ENCODE measurements at regions not wholly inside any gene's neighbourhood (a gene's known extent, or its start where the extent isn't known, plus 50 kb on each side); places are given as distances from the start of the nearest gene placed in this dataset.

GRCh38 chr12:114904254-114905003 is 220.5 kb upstream of the TBX3 start:
- no peak for TF ChIP-seq POLR2A (IDR thresholded peaks at IDR 0.05; ENCODE audit: low read length)
- no peak for TF ChIP-seq GATA1 (IDR thresholded peaks at IDR 0.05; ENCODE audit: low read depth, low read length)
- no peak for DNase-seq

- DNase-seq: no peak
- TF ChIP-seq POLR2A (IDR thresholded peaks at IDR 0.05; ENCODE audit: low read length) (no peak), GATA1 (IDR thresholded peaks at IDR 0.05; ENCODE audit: low read depth, low read length) (no peak)
These were observed 219.2 kb upstream of the TBX3 start for GRCh38 chr12:114903083-114903691.

GRCh38 chr12:114902665-114903064 is 218.7 kb upstream of the TBX3 start:
- no peak for DNase-seq
- TF ChIP-seq GATA1 (IDR thresholded peaks at IDR 0.05; ENCODE audit: low read depth, low read length) (no peak), POLR2A (IDR thresholded peaks at IDR 0.05; ENCODE audit: low read length) (no peak)

- no peak for DNase-seq
- TF ChIP-seq GATA1 (IDR thresholded peaks at IDR 0.05; ENCODE audit: low read depth, low read length): no peak
- no peak for TF ChIP-seq POLR2A (IDR thresholded peaks at IDR 0.05; ENCODE audit: low read length)
These were observed 217.3 kb upstream of the TBX3 start for GRCh38 chr12:114901316-114901715.

DNA sequence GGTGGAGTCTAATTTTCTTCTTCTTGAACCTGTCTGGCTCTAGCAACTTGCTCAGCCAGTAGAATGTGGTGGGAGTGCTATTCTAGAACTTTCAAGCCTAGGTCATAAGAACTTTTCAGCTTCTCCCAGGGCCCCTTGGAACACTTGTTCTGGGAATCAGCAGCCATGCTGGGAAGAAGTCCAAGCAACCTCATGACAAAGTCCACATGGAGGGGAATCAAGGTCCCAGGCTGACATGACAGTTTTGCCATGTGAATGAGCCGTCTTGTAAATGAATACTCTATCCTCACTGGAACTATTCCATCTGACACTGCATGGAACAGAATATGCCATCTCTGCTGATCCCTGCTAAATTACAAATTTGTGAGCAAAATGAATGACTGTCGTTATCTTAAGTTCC is 214.2 kb upstream of the TBX3 start:
- TF ChIP-seq POLR2A (IDR thresholded peaks at IDR 0.05; ENCODE audit: low read length) (no peak), GATA1 (IDR thresholded peaks at IDR 0.05; ENCODE audit: low read depth, low read length) (no peak)
- no peak for DNase-seq

DNA sequence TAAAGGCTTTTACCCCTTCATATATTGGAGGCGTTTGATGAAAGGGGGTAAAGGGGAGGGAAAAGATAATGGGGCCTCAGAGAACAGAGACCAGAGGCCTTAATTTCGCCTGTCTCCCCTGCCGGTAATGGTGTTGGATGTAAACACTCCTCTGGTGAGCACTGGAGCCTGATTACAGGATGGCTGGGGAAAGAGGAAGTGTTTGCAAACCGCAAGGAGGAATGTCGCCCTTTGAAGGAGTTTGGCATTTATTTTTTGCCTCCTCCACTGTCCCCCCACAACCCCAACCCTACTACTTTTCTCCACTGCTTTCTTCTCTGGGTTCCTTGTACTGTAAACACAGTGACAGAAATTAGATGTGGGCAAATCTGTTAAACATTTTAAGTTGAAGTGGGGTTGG is 211.9 kb upstream of the TBX3 start:
- DNase-seq: no peak
- TF ChIP-seq POLR2A (IDR thresholded peaks at IDR 0.05; ENCODE audit: low read length): no peak
- no peak for TF ChIP-seq GATA1 (IDR thresholded peaks at IDR 0.05; ENCODE audit: low read depth, low read length)

- no peak for DNase-seq
- TF ChIP-seq POLR2A (IDR thresholded peaks at IDR 0.05; ENCODE audit: low read length): no peak
- TF ChIP-seq GATA1 (IDR thresholded peaks at IDR 0.05; ENCODE audit: low read depth, low read length): no peak
These were observed 211.1 kb upstream of the TBX3 start for GRCh38 chr12:114895081-114895480.

- DNase-seq: no peak
- TF ChIP-seq GATA1 (IDR thresholded peaks at IDR 0.05; ENCODE audit: low read depth, low read length) (no peak), POLR2A (IDR thresholded peaks at IDR 0.05; ENCODE audit: low read length) (no peak)
These were observed 210.1 kb upstream of the TBX3 start for GRCh38 chr12:114894076-114894475.

GRCh38 chr12:114888928-114889584 is 205.1 kb upstream of the TBX3 start:
- no peak for TF ChIP-seq GATA1 (IDR thresholded peaks at IDR 0.05; ENCODE audit: low read depth, low read length)
- no peak for TF ChIP-seq POLR2A (IDR thresholded peaks at IDR 0.05; ENCODE audit: low read length)
- DNase-seq: no peak

- TF ChIP-seq POLR2A (IDR thresholded peaks at IDR 0.05; ENCODE audit: low read length) (no peak), GATA1 (IDR thresholded peaks at IDR 0.05; ENCODE audit: low read depth, low read length) (no peak)
- DNase-seq: no peak
These were observed 204.5 kb upstream of the TBX3 start for GRCh38 chr12:114888448-114888847.

DNA sequence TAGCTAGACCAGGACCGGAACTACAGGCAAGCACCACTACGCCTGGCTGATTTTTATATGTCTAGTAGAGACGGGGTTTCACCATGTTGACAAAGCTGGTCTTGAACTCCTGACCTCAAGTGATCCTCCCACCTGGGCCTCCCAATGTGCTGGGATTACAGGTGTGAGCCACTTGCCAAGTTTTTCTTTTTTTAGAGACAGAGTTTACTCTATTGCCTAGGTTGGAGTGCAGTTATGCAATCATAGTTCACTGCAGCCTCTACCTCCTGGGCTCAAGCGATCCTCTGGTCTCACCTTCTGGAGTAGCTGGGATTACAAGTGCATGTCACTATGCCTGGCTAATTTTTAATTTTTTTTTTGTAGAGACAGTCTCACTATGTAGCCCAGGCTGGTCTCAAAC is 201.5 kb upstream of the TBX3 start:
- no peak for DNase-seq
- no peak for TF ChIP-seq POLR2A (IDR thresholded peaks at IDR 0.05; ENCODE audit: low read length)
- no peak for TF ChIP-seq GATA1 (IDR thresholded peaks at IDR 0.05; ENCODE audit: low read depth, low read length)

GRCh38 chr12:114884575-114884974 is 200.6 kb upstream of the TBX3 start:
- DNase-seq: no peak
- TF ChIP-seq POLR2A (IDR thresholded peaks at IDR 0.05; ENCODE audit: low read length) (no peak), GATA1 (IDR thresholded peaks at IDR 0.05; ENCODE audit: low read depth, low read length) (no peak)

- no peak for DNase-seq
- no peak for TF ChIP-seq GATA1 (IDR thresholded peaks at IDR 0.05; ENCODE audit: low read depth, low read length)
These were observed 198.1 kb upstream of the TBX3 start for GRCh38 chr12:114882083-114882482.

GRCh38 chr12:114879354-114879753 is 195.4 kb upstream of the TBX3 start:
- no peak for DNase-seq

DNA sequence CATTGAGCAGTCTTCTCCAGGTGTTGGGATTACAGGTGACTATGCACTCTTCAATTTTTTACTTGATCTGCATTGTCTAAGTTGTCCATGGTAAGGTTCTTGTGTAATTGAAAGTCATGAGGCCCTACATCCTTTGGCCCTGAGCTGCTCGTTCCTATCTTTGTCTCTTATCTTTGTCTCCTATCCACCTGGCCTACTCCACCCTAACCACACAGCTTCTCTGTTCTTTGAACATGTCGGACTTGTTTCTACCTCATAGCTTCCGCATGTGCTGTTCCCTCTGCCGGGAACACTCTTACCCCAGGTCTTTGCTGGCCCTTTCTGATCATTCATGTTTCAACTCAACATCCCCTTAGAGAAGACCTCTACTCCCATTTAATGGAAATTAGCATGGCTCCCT is 194.8 kb upstream of the TBX3 start:
- no peak for DNase-seq
- TF ChIP-seq GATA1 (IDR thresholded peaks at IDR 0.05; ENCODE audit: low read depth, low read length) (no peak), POLR2A (IDR thresholded peaks at IDR 0.05; ENCODE audit: low read length) (no peak)

More at GRCh38 chr12:114879354-114879753, 195.4 kb upstream of the TBX3 start:
- TF ChIP-seq GATA1 (IDR thresholded peaks at IDR 0.05; ENCODE audit: low read depth, low read length): no peak

All from erythroblast (primary cell).